GM21367 (cell line): ENCODE measurements at regions not wholly inside any gene's neighbourhood (a gene's known extent, or its start where the extent isn't known, plus 50 kb on each side); places are given as distances from the start of the nearest gene placed in this dataset.

ENCODE experiments used
- ATAC-seq: cut with Tn5 transposase; IDR thresholded peaks from one replicate; pipeline ENCODE4 v1.9.1; 2021; ENCODE audit not compliant: unreplicated experiment

- no peak for ATAC-seq
Measured at GRCh38 chrX:20637351-20637750, 370.6 kb upstream of the RPS6KA3 start.

DNA sequence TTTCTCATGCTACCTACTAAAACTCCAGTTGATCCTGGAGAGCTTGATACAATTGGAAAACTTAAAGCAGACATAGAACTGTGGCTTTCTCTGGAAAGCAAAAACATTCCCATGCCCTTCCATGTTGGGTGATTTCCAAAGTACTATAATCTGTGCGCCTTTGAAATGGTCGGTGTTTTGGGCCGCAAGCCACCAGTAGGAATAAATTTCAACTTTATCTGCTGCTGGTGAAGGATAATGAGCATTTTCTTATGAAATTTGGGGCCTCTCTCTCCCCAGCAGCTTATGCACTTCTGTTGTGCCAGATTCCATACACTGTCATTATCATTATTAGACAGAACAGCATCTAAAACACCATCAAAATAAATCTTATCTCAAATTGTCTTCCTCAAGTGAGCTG lies 366.7 kb upstream of the RPS6KA3 start:
- ATAC-seq = no peak

GRCh38 chrX:20623448-20623847 lies 356.7 kb upstream of the RPS6KA3 start:
- ATAC-seq = no peak

- no peak for ATAC-seq
Measured at GRCh38 chrX:20620306-20620705, 353.6 kb upstream of the RPS6KA3 start.

GRCh38 chrX:20609916-20610415 lies 343.3 kb upstream of the RPS6KA3 start:
- no peak for ATAC-seq

GRCh38 chrX:20606831-20607230 lies 340.1 kb upstream of the RPS6KA3 start:
- ATAC-seq = no peak

DNA sequence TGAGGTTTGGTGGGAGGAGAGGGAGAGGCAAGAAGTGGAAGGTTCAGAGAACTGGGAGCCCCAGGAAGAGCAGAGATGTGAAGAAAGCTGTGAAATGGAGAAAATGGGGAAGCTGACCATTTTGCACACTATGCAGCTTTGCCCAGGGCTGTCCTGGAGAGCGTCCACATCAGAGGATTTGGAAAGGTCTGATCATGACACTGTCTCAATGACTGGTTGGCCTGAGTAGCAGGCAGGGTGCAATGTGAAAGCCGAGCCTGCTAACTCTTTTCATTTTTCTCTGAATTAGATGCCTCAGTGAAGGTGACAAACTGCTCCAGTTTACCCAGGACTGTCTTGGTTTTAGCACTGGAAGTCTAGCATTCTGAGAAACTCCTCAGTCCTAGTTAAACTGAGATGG lies 330.1 kb upstream of the RPS6KA3 start:
- no peak for ATAC-seq

GRCh38 chrX:20595928-20596575 lies 329.3 kb upstream of the RPS6KA3 start:
- ATAC-seq = no peak

DNA sequence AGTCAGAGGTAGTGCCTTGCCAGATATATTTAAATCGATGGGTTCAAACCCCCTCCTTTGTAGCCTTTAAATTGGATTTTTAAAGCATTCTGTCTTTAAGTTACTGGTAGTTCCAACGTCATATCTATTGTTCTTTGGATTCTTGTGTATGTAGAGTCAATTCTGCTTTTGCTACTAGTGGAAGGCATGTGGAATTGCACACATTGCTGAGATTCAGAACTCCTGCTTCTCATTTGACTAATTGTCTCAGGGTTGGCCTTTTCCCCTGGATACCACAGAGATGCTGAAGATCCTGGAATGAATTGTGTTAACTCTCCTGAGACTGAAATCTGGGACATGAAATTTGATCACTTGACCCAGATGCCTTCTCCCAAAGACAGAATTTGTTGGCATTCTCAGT lies 328.3 kb upstream of the RPS6KA3 start:
- ATAC-seq = no peak

DNA sequence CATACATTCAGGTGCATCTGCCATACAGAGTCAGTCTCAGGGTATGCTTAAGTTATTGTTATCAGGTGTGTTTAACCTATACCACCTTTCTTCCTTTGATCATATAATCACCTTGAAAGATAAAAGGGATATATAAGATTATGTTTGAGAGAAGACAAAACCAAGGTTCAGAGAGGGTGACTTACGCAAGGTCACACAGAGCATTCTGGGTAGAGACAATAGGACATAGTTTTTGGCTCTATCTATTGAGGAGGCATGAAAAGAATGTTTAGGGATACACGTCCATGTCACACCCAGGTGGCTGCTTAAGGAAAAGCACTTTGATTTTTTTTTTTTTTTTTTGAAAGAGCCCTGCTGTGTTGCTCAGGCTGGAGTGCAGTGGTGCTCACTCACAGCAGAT lies 327.1 kb upstream of the RPS6KA3 start:
- no peak for ATAC-seq

- no peak for ATAC-seq
Measured at GRCh38 chrX:20593402-20593801, 326.7 kb upstream of the RPS6KA3 start.

DNA sequence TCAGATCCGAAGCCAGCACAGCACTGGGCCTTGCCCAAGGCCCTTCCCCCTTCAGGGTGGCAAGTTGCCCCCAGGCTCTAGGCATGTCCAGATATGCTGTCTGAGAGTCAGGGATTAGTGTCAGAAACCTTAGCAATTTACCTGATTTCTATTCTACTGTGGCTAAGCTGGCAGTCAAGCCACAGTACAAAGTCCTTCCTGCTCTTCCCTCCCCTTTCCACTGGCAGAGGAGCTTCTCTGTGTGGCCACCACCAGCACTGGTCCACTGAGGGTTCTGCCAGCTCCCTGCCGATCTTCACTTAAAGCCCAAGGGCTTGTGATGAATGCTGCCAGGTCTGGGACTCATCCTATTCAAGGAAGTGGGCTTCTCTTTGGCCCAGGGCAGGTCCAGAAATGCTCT lies 324.5 kb upstream of the RPS6KA3 start:
- ATAC-seq = no peak

DNA sequence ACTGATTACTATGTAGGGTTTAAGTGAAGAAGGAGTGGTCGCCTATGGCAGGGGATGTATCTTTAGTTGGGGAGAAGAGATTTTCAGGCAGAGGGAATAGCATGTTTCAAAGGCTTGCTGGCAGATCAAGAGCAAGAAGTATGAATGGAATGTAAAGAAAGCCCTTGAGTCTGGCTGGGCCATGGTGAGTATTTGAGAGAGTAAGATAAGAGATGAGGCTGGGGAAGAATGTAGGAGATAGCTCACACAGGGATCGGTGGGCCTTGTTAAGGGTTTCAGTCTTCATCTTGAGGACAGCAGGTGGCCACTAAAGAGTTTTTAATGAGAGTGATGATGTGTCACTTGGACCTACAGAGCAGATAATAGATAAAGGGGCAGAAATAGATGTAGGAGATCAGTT lies 319.1 kb upstream of the RPS6KA3 start:
- ATAC-seq = no peak

DNA sequence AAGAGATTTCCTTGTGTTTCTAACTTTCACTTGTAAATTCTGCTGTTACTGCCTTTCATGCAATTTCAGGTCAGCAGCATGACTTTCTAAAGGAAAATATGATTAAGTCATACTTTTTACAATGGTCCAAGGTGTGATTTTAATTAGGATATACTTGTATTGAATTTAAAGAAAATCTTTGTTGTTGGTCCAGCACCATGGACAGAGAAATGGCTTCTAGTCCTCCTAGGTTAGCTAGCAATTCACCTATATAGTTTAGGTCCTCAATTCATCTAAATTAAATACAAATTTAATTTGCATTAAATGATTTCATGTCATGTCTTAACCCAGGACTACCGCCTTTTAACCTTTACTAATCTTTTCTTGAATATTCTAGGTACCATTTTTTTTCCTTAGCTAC lies 304.9 kb upstream of the RPS6KA3 start:
- no peak for ATAC-seq

- no peak for ATAC-seq
Measured at GRCh38 chrX:20567108-20567507, 300.4 kb upstream of the RPS6KA3 start.

- no peak for ATAC-seq
Measured at GRCh38 chrX:20547611-20548051, 280.9 kb upstream of the RPS6KA3 start.

DNA sequence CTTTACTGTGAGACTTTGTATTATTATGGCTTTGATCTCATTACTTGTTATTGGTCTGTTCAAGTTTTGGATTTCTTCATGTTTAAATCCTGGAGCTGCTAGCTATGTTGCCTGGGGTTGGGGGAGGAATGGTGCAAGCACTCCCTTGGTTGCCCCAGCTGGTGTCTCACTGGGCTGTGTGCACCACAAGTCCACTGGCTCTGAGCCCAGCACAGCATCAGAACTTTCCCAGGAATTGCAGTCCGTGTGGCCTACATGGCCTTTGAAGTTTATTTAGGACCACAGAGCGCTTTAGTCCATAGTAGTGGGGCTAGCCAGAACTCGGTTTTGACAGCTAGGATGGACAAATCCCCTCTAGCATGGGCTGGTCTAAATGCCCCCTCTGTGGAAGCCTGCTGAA lies 278.8 kb upstream of the RPS6KA3 start:
- no peak for ATAC-seq

GRCh38 chrX:20542072-20542471 lies 275.4 kb upstream of the RPS6KA3 start:
- ATAC-seq = no peak

- no peak for ATAC-seq
Measured at GRCh38 chrX:20538974-20539373, 272.3 kb upstream of the RPS6KA3 start.

- no peak for ATAC-seq
Measured at GRCh38 chrX:20531667-20532066, 265.0 kb upstream of the RPS6KA3 start.

GRCh38 chrX:20530406-20530921 lies 263.8 kb upstream of the RPS6KA3 start:
- no peak for ATAC-seq

GRCh38 chrX:20529711-20530110 lies 263.0 kb upstream of the RPS6KA3 start:
- no peak for ATAC-seq

GRCh38 chrX:20529301-20529700 lies 262.6 kb upstream of the RPS6KA3 start:
- ATAC-seq = no peak
